K562 (cell line): ENCODE measurements at regions not wholly inside any gene's neighbourhood (a gene's known extent, or its start where the extent isn't known, plus 50 kb on each side); places are given as distances from the start of the nearest gene placed in this dataset.

Experiments
- ATAC-seq: fragments of 200-7000 bp; cut with Tn5 transposase; 3 replicates; pipeline ENCODE4 v1.9.1; 2020; ENCODE audit warnings: moderate library complexity
- BruUV-seq: library from RNA; stranded (reverse); fragments of 400-500 nt; replicated peaks from 2 replicates; lab custom pipeline; 2021; lab: Mats Ljungman, UMichigan
- CTCF ChIA-PET: fragments of 300-600 bp; formaldehyde crosslinking; extraction: SDS; loops from one replicate; lab custom pipeline; 2021; ENCODE audit warnings: low intra/inter-chr PET ratio; lab: Yijun Ruan, JAX
- POLR2A ChIA-PET: fragments of 300-600, 350-650 bp; sonication (Branson Sonifier 250); formaldehyde crosslinking; extraction: SDS; loops from one replicate; lab custom pipeline; 2021; ENCODE audit warnings: antibody characterized with exemption, inconsistent platforms; lab: Yijun Ruan, JAX
- DNase-seq, 4 experiments: peaks; one replicate each; pipeline versions ENCODE4 v3.0.0 to v3.0.0-alpha.2; 2011 to 2018; ENCODE audit warnings: low spot score in 3 of 4, mixed read lengths in 3 of 4; ENCODE audit errors: extremely low read depth in 1 of 4
- FAIRE-seq: peaks from 2 replicates; lab custom pipeline; 2011; peaks lifted over from hg19 to GRCh38; lab: Jason Lieb, UNC
- H2AFZ ChIP-seq: 2 replicates; pipeline ENCODE4 v1.6.0; 2011; ENCODE audit warnings: low read depth, low read length, control low read depth, inconsistent platforms
- H3K27ac ChIP-seq: fragments of 200-600 bp; 3 replicates; pipeline ENCODE4 v1.8.0; 2011; ENCODE audit warnings: low read depth, mild to moderate bottlenecking, control low read depth, inconsistent platforms, low read length, moderate library complexity, mixed read lengths; ENCODE audit errors: extremely low read depth
- H3K27me3 ChIP-seq, 2 experiments: fragments of 300-600 bp in 1 of 2; 2 replicates in 1 of 2; 3 replicates in 1 of 2; pipeline versions ENCODE4 v1.6.0 to v1.8.0; 2011; ENCODE audit warnings: inconsistent platforms in 2 of 2, low read length in 2 of 2, mild to moderate bottlenecking in 1 of 2, mixed read lengths in 1 of 2, moderate library complexity in 1 of 2; ENCODE audit not compliant: control insufficient read depth in 2 of 2, insufficient read depth in 2 of 2
- H3K36me3 ChIP-seq: fragments of 300-600 bp; 3 replicates; pipeline ENCODE4 v1.8.0; 2011; ENCODE audit warnings: mild to moderate bottlenecking, low read length, inconsistent platforms; ENCODE audit not compliant: control insufficient read depth, insufficient read depth
- H3K4me1 ChIP-seq, 2 experiments: fragments of 200-600 bp in 1 of 2; replicated peaks in 1 of 2; 2 replicates in 1 of 2; 3 replicates in 1 of 2; pipeline versions ENCODE4 v1.5.1 to v1.8.0; 2011; ENCODE audit warnings: inconsistent platforms in 2 of 2, low read length in 2 of 2, mild to moderate bottlenecking in 1 of 2, mixed read lengths in 1 of 2, moderate library complexity in 1 of 2; ENCODE audit not compliant: control insufficient read depth in 2 of 2, insufficient read depth in 2 of 2
- H3K4me2 ChIP-seq: 2 replicates; pipeline ENCODE4 v1.6.1; 2011; ENCODE audit warnings: low read length, control low read depth, inconsistent platforms, mixed read lengths; ENCODE audit not compliant: insufficient read depth
- H3K4me3 ChIP-seq: fragments of 200-600 bp; sonication (generic), shearing (Covaris generic); 2 replicates; pipeline ENCODE4 v1.5.1; 2016; ENCODE audit warnings: control low read depth, inconsistent platforms
- H3K79me2 ChIP-seq: fragments of 200-600 bp; 3 replicates; pipeline ENCODE4 v1.8.0; 2011; ENCODE audit warnings: low read length, inconsistent platforms; ENCODE audit not compliant: control insufficient read depth, insufficient read depth
- H3K9ac ChIP-seq, 2 experiments: 2 replicates each; pipeline versions ENCODE4 v1.6.0 to v1.6.1; 2011; ENCODE audit warnings: low read depth in 2 of 2, low read length in 2 of 2, control low read depth in 1 of 2, inconsistent platforms in 1 of 2, mild to moderate bottlenecking in 1 of 2, mixed read lengths in 1 of 2; ENCODE audit not compliant: insufficient read depth in 1 of 2
- H3K9me1 ChIP-seq: one replicate; pipeline ENCODE4 v1.6.0; 2011; ENCODE audit warnings: inconsistent platforms, mild to moderate bottlenecking, low read length, moderate library complexity; ENCODE audit not compliant: control insufficient read depth, insufficient read depth
- H3K9me3 ChIP-seq: replicated peaks from 2 replicates; pipeline ENCODE4 v1.5.1; 2011; ENCODE audit warnings: low read depth, low read length, inconsistent platforms; ENCODE audit not compliant: control insufficient read depth, insufficient read depth
- H4K20me1 ChIP-seq: replicated peaks from 2 replicates; pipeline ENCODE4 v1.6.1; 2011; ENCODE audit warnings: low read length, inconsistent platforms, mixed read lengths; ENCODE audit not compliant: control insufficient read depth, insufficient read depth
- EZH2 ChIP-seq: IDR thresholded peaks from 2 replicates; pipeline ENCODE4 v1.6.1; 2012; ENCODE audit warnings: low read depth, mild to moderate bottlenecking, inconsistent platforms, low read length, borderline replicate concordance
- POLR3G ChIP-seq: IDR thresholded peaks from 2 replicates; pipeline ENCODE4 v1.6.1; 2011; ENCODE audit not compliant: insufficient read length, insufficient replicate concordance; ENCODE audit errors: extremely low read depth
- SMAD4 ChIP-seq: fragments of 250-450 bp; sonication (Bioruptor Pico); conservative IDR thresholded peaks from 2 replicates; pipeline ENCODE4 v1.8.0; 2021; ENCODE audit warnings: inconsistent platforms, mild to moderate bottlenecking, moderate library complexity
- ZBTB33 ChIP-seq: sonication (generic); formaldehyde crosslinking; IDR thresholded peaks from 2 replicates; pipeline ENCODE4 v1.8.1; 2023; ENCODE audit warnings: mild to moderate bottlenecking, missing genetic modification reagents
- ZKSCAN3 ChIP-seq: fragments of 250-450 bp; sonication (Bioruptor Pico); IDR thresholded peaks from 2 replicates; pipeline ENCODE4 v1.4.0; 2020
- ZNF184 ChIP-seq: sonication (generic); formaldehyde crosslinking; IDR thresholded peaks from 2 replicates; pipeline ENCODE4 v1.5.0; 2020; ENCODE audit warnings: missing genetic modification reagents
- ZNF668 ChIP-seq: fragments of 250-450 bp; sonication (Bioruptor Pico); IDR thresholded peaks from 2 replicates; pipeline ENCODE4 v1.8.0; 2022; ENCODE audit warnings: mild to moderate bottlenecking, inconsistent platforms
- WGBS: fragments of 100-300 bp; shearing (Covaris generic); methylation state at CpG from one replicate; pipeline ENCODE4 v1.1.6; 2016; ENCODE audit warnings: low coverage, mixed read lengths; ENCODE audit not compliant: insufficient coverage; ENCODE audit errors: missing lambda C conversion rate; 5-methylcytosine and 5-hydroxymethylcytosine counted together
- in situ Hi-C: fragments of 300-500 bp; cut with MboI; formaldehyde crosslinking; loops from 4 replicates; pipeline ENCODE4 v1.15.0; 2018; ENCODE audit warnings: inconsistent platforms, mixed read lengths
- intact Hi-C: fragments of 100-400 bp; cut with micrococcal nuclease; formaldehyde crosslinking; loops from 2 replicates; pipeline ENCODE4 v1.14.2; 2022

GRCh38 chr3:130263708-130264107 lies 81.8 kb upstream of the COL6A5 start:
- CTCF ChIA-PET = no interaction called here
- Histone ChIP-seq H3K4me2 (no peak overlapping the region), H3K36me3 (no peaks in the 10 kb centered on the region), H3K79me2 (no peaks in the 10 kb centered on the region), H3K27me3 (no peaks in the 10 kb centered on the region), H3K4me3 (no peak overlapping the region), H3K9me3 (no peaks in the 10 kb centered on the region), H2AFZ (no peak overlapping the region), H3K9ac (no peak overlapping the region), H4K20me1 (no peaks in the 10 kb centered on the region), H3K27ac (no peak overlapping the region), H3K9me1 (no peaks in the 10 kb centered on the region), H3K4me1 (peaks cover 3 to 6% of the 10 kb centered on the region in 2 experiments; a peak in 3 of 5 replicates)
- FAIRE-seq (no peak), ATAC-seq (no peak), DNase-seq (no peak)
- POLR2A ChIA-PET = no interaction called here
- intact Hi-C loops (no loop called here), in situ Hi-C loops (no loop called here)
- no TSS peak for BruUV-seq
- 65% methylated on average over 6 of the region's 25 CpGs for WGBS
- TF ChIP-seq ZBTB33 (CRISPR knock-in tag) (0 out of 2 replicates have a peak, but pooled peaks have one; percentile 19), ZKSCAN3 (no peak), SMAD4 (CRISPR knock-in tag) (no peak)

DNA sequence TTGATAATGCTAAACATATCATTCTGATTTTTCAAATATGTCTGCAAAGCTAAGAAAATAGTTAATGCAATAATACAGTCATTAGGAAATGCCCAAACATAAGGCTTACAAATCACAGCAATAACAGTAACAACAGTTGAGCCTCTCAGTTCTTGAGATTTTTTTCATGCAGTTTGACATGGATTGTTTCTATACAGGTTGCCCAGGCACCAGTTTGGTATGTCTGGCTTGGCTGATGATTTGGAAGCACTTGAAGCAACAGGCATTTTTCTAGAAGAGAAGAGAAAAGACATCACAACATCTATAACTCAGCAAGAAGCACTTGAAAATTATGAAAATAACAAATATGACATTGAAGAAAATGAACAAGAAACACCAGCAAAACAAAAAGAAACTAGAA lies 78.7 kb upstream of the COL6A5 start:
- BruUV-seq = no TSS peak
- Histone ChIP-seq H3K9me3 (no peaks in the 10 kb centered on the region), H3K4me1 (peaks cover 0 to 6% of the 10 kb centered on the region in 2 experiments; a peak in 1 of 5 replicates), H4K20me1 (no peaks in the 10 kb centered on the region), H3K27me3 (no peaks in the 10 kb centered on the region), H3K4me3 (no peak overlapping the region), H3K9me1 (no peaks in the 10 kb centered on the region), H3K36me3 (no peaks in the 10 kb centered on the region), H2AFZ (no peak overlapping the region), H3K27ac (no peak overlapping the region), H3K9ac (no peak overlapping the region), H3K4me2 (no peak overlapping the region), H3K79me2 (no peaks in the 10 kb centered on the region)
- intact Hi-C loops (no loop called here), in situ Hi-C loops (no loop called here)
- no peak for ATAC-seq
- POLR2A ChIA-PET = interaction anchor here (0.6 kb wide), 1 partner anchor 109 kb away, joined by 3 read pairs; no protein-coding TSS in a partner anchor
- CTCF ChIA-PET = no interaction called here
- no peak for FAIRE-seq
- DNase-seq = no peak
- TF ChIP-seq ZNF184 (no peak), ZNF668 (no peak), EZH2 (no peak), POLR3G (no peak)
